K562 (cell line): ENCODE measurements at regions not wholly inside any gene's neighbourhood (a gene's known extent, or its start where the extent isn't known, plus 50 kb on each side); places are given as distances from the start of the nearest gene placed in this dataset.

ENCODE experiments used
- ATAC-seq: fragments of 200-7000 bp; cut with Tn5 transposase; 3 replicates; pipeline ENCODE4 v1.9.1; 2020; ENCODE audit warnings: moderate library complexity
- BruUV-seq: library from RNA; stranded (reverse); fragments of 400-500 nt; replicated peaks from 2 replicates; lab custom pipeline; 2021; lab: Mats Ljungman, UMichigan
- CTCF ChIA-PET: fragments of 300-600 bp; formaldehyde crosslinking; extraction: SDS; loops from one replicate; lab custom pipeline; 2021; ENCODE audit warnings: low intra/inter-chr PET ratio; lab: Yijun Ruan, JAX
- POLR2A ChIA-PET: fragments of 300-600, 350-650 bp; sonication (Branson Sonifier 250); formaldehyde crosslinking; extraction: SDS; loops from one replicate; lab custom pipeline; 2021; ENCODE audit warnings: antibody characterized with exemption, inconsistent platforms; lab: Yijun Ruan, JAX
- DNase-seq, 4 experiments: peaks; one replicate each; pipeline versions ENCODE4 v3.0.0 to v3.0.0-alpha.2; 2011 to 2018; ENCODE audit warnings: low spot score in 3 of 4, mixed read lengths in 3 of 4; ENCODE audit errors: extremely low read depth in 1 of 4
- FAIRE-seq: peaks from 2 replicates; lab custom pipeline; 2011; peaks lifted over from hg19 to GRCh38; lab: Jason Lieb, UNC
- H2AFZ ChIP-seq: 2 replicates; pipeline ENCODE4 v1.6.0; 2011; ENCODE audit warnings: low read depth, low read length, control low read depth, inconsistent platforms
- H3K27ac ChIP-seq: fragments of 200-600 bp; 3 replicates; pipeline ENCODE4 v1.8.0; 2011; ENCODE audit warnings: low read depth, mild to moderate bottlenecking, control low read depth, inconsistent platforms, low read length, moderate library complexity, mixed read lengths; ENCODE audit errors: extremely low read depth
- H3K27me3 ChIP-seq, 2 experiments: fragments of 300-600 bp in 1 of 2; 2 replicates in 1 of 2; 3 replicates in 1 of 2; pipeline versions ENCODE4 v1.6.0 to v1.8.0; 2011; ENCODE audit warnings: inconsistent platforms in 2 of 2, low read length in 2 of 2, mild to moderate bottlenecking in 1 of 2, mixed read lengths in 1 of 2, moderate library complexity in 1 of 2; ENCODE audit not compliant: control insufficient read depth in 2 of 2, insufficient read depth in 2 of 2
- H3K36me3 ChIP-seq: fragments of 300-600 bp; 3 replicates; pipeline ENCODE4 v1.8.0; 2011; ENCODE audit warnings: mild to moderate bottlenecking, low read length, inconsistent platforms; ENCODE audit not compliant: control insufficient read depth, insufficient read depth
- H3K4me1 ChIP-seq, 2 experiments: fragments of 200-600 bp in 1 of 2; replicated peaks in 1 of 2; 2 replicates in 1 of 2; 3 replicates in 1 of 2; pipeline versions ENCODE4 v1.5.1 to v1.8.0; 2011; ENCODE audit warnings: inconsistent platforms in 2 of 2, low read length in 2 of 2, mild to moderate bottlenecking in 1 of 2, mixed read lengths in 1 of 2, moderate library complexity in 1 of 2; ENCODE audit not compliant: control insufficient read depth in 2 of 2, insufficient read depth in 2 of 2
- H3K4me2 ChIP-seq: 2 replicates; pipeline ENCODE4 v1.6.1; 2011; ENCODE audit warnings: low read length, control low read depth, inconsistent platforms, mixed read lengths; ENCODE audit not compliant: insufficient read depth
- H3K4me3 ChIP-seq: fragments of 200-600 bp; sonication (generic), shearing (Covaris generic); 2 replicates; pipeline ENCODE4 v1.5.1; 2016; ENCODE audit warnings: control low read depth, inconsistent platforms
- H3K79me2 ChIP-seq: fragments of 200-600 bp; 3 replicates; pipeline ENCODE4 v1.8.0; 2011; ENCODE audit warnings: low read length, inconsistent platforms; ENCODE audit not compliant: control insufficient read depth, insufficient read depth
- H3K9ac ChIP-seq, 2 experiments: 2 replicates each; pipeline versions ENCODE4 v1.6.0 to v1.6.1; 2011; ENCODE audit warnings: low read depth in 2 of 2, low read length in 2 of 2, control low read depth in 1 of 2, inconsistent platforms in 1 of 2, mild to moderate bottlenecking in 1 of 2, mixed read lengths in 1 of 2; ENCODE audit not compliant: insufficient read depth in 1 of 2
- H3K9me1 ChIP-seq: one replicate; pipeline ENCODE4 v1.6.0; 2011; ENCODE audit warnings: inconsistent platforms, mild to moderate bottlenecking, low read length, moderate library complexity; ENCODE audit not compliant: control insufficient read depth, insufficient read depth
- H3K9me3 ChIP-seq: replicated peaks from 2 replicates; pipeline ENCODE4 v1.5.1; 2011; ENCODE audit warnings: low read depth, low read length, inconsistent platforms; ENCODE audit not compliant: control insufficient read depth, insufficient read depth
- H4K20me1 ChIP-seq: replicated peaks from 2 replicates; pipeline ENCODE4 v1.6.1; 2011; ENCODE audit warnings: low read length, inconsistent platforms, mixed read lengths; ENCODE audit not compliant: control insufficient read depth, insufficient read depth
- ARID2 ChIP-seq: fragments of 450-650 bp; IDR thresholded peaks from 2 replicates; pipeline ENCODE4 v1.6.1; 2017; ENCODE audit warnings: antibody characterized with exemption, mild to moderate bottlenecking
- ATF7 ChIP-seq: fragments of 450-650 bp; IDR thresholded peaks from 2 replicates; pipeline ENCODE4 v1.7.1; 2014; ENCODE audit warnings: mild to moderate bottlenecking, moderate library complexity
- BCL6 ChIP-seq: fragments of 250-450 bp; sonication (Bioruptor Pico); IDR thresholded peaks from 2 replicates; pipeline ENCODE4 v1.4.0; 2020
- E2F8 ChIP-seq: fragments of 450-650 bp; IDR thresholded peaks from 2 replicates; pipeline ENCODE4 v1.7.1; 2018; ENCODE audit warnings: mild to moderate bottlenecking, low read depth; ENCODE audit not compliant: partially characterized antibody
- ETS2 ChIP-seq: IDR thresholded peaks from 2 replicates; pipeline ENCODE4 v1.6.1; 2016; ENCODE audit warnings: borderline replicate concordance, missing genetic modification characterization, mild to moderate bottlenecking, moderate library complexity, missing compliant biosample characterization; ENCODE audit not compliant: poor library complexity, severe bottlenecking
- FOXA1 ChIP-seq: fragments of 450-650 bp; IDR thresholded peaks from 2 replicates; pipeline ENCODE4 v1.6.1; 2016; ENCODE audit warnings: mild to moderate bottlenecking, borderline replicate concordance
- HMG20A ChIP-seq: fragments of 450-650 bp; formaldehyde crosslinking; conservative IDR thresholded peaks from 2 replicates; pipeline ENCODE4 v1.4.0; 2020; ENCODE audit warnings: mild to moderate bottlenecking, mixed read lengths
- PTBP1 ChIP-seq: fragments of 200-400 bp; formaldehyde crosslinking; IDR thresholded peaks from 2 replicates; pipeline ENCODE4 v1.6.1; 2017; ENCODE audit warnings: low read depth, low read length
- SIN3A ChIP-seq, 2 experiments: fragments of 150-350 bp in 1 of 2; IDR thresholded peaks; 2 replicates each; pipeline ENCODE4 v1.6.1; 2011 to 2016; ENCODE audit warnings: borderline replicate concordance in 2 of 2, low read depth in 2 of 2, low read length in 2 of 2, mild to moderate bottlenecking in 2 of 2, moderate library complexity in 2 of 2; ENCODE audit not compliant: control insufficient read depth in 1 of 2
- SMC3 ChIP-seq: conservative IDR thresholded peaks from 2 replicates; pipeline ENCODE4 v1.6.1; 2011; ENCODE audit warnings: low read depth, low read length, improper control_type of control experiment; ENCODE audit not compliant: insufficient read depth
- SRSF3 ChIP-seq: fragments of 200-400 bp; formaldehyde crosslinking; IDR thresholded peaks from 2 replicates; pipeline ENCODE4 v1.6.1; 2016; ENCODE audit warnings: mild to moderate bottlenecking, low read length, moderate library complexity; ENCODE audit not compliant: insufficient read depth
- U2AF2 ChIP-seq: fragments of 200-400 bp; formaldehyde crosslinking; optimal IDR thresholded peaks from 2 replicates; pipeline ENCODE3; 2017; ENCODE audit warnings: low read depth, mild to moderate bottlenecking, low read length
- ZNF639 ChIP-seq, 2 experiments: fragments of 200-800 bp in 1 of 2; sonication (Bioruptor generic) in 1 of 2; sonication (generic) in 1 of 2; formaldehyde crosslinking in 1 of 2; IDR thresholded peaks in 1 of 2; conservative IDR thresholded peaks in 1 of 2; 2 replicates each; pipeline versions ENCODE4 v1.5.0 to v1.6.1; 2016 to 2020; ENCODE audit warnings: missing compliant biosample characterization in 1 of 2, missing genetic modification characterization in 1 of 2, missing genetic modification reagents in 1 of 2
- ZNF668 ChIP-seq: fragments of 250-450 bp; sonication (Bioruptor Pico); IDR thresholded peaks from 2 replicates; pipeline ENCODE4 v1.8.0; 2022; ENCODE audit warnings: mild to moderate bottlenecking, inconsistent platforms
- WGBS: fragments of 100-300 bp; shearing (Covaris generic); methylation state at CpG from one replicate; pipeline ENCODE4 v1.1.6; 2016; ENCODE audit warnings: low coverage, mixed read lengths; ENCODE audit not compliant: insufficient coverage; ENCODE audit errors: missing lambda C conversion rate; 5-methylcytosine and 5-hydroxymethylcytosine counted together
- in situ Hi-C: fragments of 300-500 bp; cut with MboI; formaldehyde crosslinking; loops from 4 replicates; pipeline ENCODE4 v1.15.0; 2018; ENCODE audit warnings: inconsistent platforms, mixed read lengths
- intact Hi-C: fragments of 100-400 bp; cut with micrococcal nuclease; formaldehyde crosslinking; loops from 2 replicates; pipeline ENCODE4 v1.14.2; 2022
- TF ChIP-seq, protein P1 (sequence below), 3 experiments: IDR thresholded peaks in 2 of 3; conservative IDR thresholded peaks in 1 of 3; 2 replicates each; pipeline ENCODE4 v1.5.1; 2011 to 2012; ENCODE audit warnings: low read length in 3 of 3, mild to moderate bottlenecking in 3 of 3, control low read depth in 2 of 3, improper control_type of control experiment in 1 of 3, inconsistent platforms in 1 of 3, low read depth in 1 of 3, mixed read lengths in 1 of 3, moderate library complexity in 1 of 3; ENCODE audit not compliant: insufficient read depth in 2 of 3

DNA sequence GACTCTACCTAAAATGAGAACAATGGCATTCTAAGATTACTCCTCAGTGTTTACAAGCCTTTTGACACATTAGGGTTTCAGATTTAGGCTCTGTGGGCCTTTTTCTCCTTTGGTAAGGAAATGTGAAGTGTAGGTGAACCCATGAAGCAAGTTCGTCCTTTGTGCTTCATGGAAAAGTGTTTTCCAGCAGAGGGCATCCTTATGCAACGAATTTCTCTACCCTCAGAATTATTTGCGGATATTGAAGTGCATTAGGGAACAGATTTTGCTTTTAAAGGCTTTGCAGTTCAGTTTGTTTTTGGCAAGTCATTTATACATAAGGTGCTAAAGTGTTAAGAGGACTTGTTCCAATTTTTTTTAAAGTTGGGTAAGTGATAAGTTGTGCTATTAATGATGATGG lies 55.7 kb upstream of the FERMT1 start (continued):
- TF ChIP-seq, protein P1, sequence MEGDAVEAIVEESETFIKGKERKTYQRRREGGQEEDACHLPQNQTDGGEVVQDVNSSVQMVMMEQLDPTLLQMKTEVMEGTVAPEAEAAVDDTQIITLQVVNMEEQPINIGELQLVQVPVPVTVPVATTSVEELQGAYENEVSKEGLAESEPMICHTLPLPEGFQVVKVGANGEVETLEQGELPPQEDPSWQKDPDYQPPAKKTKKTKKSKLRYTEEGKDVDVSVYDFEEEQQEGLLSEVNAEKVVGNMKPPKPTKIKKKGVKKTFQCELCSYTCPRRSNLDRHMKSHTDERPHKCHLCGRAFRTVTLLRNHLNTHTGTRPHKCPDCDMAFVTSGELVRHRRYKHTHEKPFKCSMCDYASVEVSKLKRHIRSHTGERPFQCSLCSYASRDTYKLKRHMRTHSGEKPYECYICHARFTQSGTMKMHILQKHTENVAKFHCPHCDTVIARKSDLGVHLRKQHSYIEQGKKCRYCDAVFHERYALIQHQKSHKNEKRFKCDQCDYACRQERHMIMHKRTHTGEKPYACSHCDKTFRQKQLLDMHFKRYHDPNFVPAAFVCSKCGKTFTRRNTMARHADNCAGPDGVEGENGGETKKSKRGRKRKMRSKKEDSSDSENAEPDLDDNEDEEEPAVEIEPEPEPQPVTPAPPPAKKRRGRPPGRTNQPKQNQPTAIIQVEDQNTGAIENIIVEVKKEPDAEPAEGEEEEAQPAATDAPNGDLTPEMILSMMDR (IDR thresholded peaks at IDR 0.05 in 2 of 3, conservative IDR thresholded peaks at IDR 0.05 in 1 of 3; ENCODE audit: insufficient read depth in 2 of 3, low read depth in 1 of 3, low read length in 3 of 3): peak in 2 of 3 experiments; percentile 9 to 39; a peak in 3 of 6 replicates
- TF ChIP-seq SMC3 (0 out of 2 replicates have a peak, but pooled peaks have one; percentile 15), HMG20A (CRISPR knock-in tag) (no peak)

DNA sequence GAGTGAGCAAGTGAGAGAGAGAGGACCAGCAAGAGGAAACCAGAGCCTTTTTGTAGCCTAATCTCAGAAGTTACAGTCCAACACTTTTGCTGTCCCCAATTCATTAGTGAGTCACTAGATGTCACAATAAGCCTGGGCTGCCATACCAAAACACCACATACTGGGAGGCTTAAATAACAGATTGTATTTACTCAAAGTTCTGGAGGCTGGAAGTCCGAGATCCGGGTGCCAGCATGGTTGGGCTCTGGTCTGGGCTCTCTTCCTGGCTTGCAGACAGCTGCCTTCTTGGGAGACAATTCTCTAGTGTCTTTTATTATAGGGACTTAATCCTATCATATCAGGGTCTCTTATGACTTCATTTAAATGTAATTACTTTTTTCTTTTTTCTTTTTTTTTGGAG lies 50.7 kb upstream of the FERMT1 start:
- ATAC-seq (no peak), FAIRE-seq (no peak), DNase-seq (no peak)
- ChIA-PET CTCF (no interaction called here), POLR2A (no interaction called here)
- no peaks in the 10 kb centered on the region for H3K4me1 ChIP-seq
- intact Hi-C loops: no loop called here
- no peak overlapping the region for H3K4me3 ChIP-seq
- H3K27me3 ChIP-seq: no peaks in the 10 kb centered on the region
- WGBS: no CpG with 5 or more reads among the region's 2 CpGs
- BruUV-seq: no TSS peak
- no peak overlapping the region for H3K4me2 ChIP-seq
- no peak overlapping the region for H2AFZ ChIP-seq
- no peaks in the 10 kb centered on the region for H4K20me1 ChIP-seq
- H3K27ac ChIP-seq: no peak overlapping the region
- H3K9ac ChIP-seq: no peak overlapping the region
- in situ Hi-C loops: no loop called here
- no peaks in the 10 kb centered on the region for H3K9me1 ChIP-seq
- H3K36me3 ChIP-seq: no peaks in the 10 kb centered on the region
- H3K9me3 ChIP-seq: no peaks in the 10 kb centered on the region; the same call in 1 of the 2 replicates
- H3K79me2 ChIP-seq: no peaks in the 10 kb centered on the region
- no peak for TF ChIP-seq FOXA1
- no peak for TF ChIP-seq SRSF3
- TF ChIP-seq ATF7: no peak
- no peak for TF ChIP-seq E2F8
- no peak for TF ChIP-seq PTBP1
- no peak for TF ChIP-seq U2AF2
- TF ChIP-seq SIN3A (IDR thresholded peaks at IDR 0.05; ENCODE audit: borderline replicate concordance in 2 of 2, control insufficient read depth in 1 of 2, low read depth in 2 of 2, low read length in 2 of 2): no peak
- TF ChIP-seq ZNF668 (CRISPR knock-in tag): no peak
- no peak for TF ChIP-seq ZNF639 (CRISPR knock-in tag; conservative IDR thresholded peaks at IDR 0.05 in 1 of 2, IDR thresholded peaks at IDR 0.05 in 1 of 2)
- no peak for TF ChIP-seq ARID2
- no peak for TF ChIP-seq BCL6 (CRISPR knock-in tag)
- TF ChIP-seq ETS2 (tag): no peak
